KG1 (cell line): ENCODE measurements at regions not wholly inside any gene's neighbourhood (a gene's known extent, or its start where the extent isn't known, plus 50 kb on each side); places are given as distances from the start of the nearest gene placed in this dataset.
"Not testable (repeated sequence)": the region's sequence is repeated elsewhere in the genome, so short reads cannot be mapped to it uniquely, and the experiment has no call there.

Experiments
- DNase-seq: peaks from one replicate; lab custom pipeline; 2025; lab: John Stamatoyannopoulos, UW

GRCh38 chr15:35695003-35695402 is 149.0 kb upstream of the DPH6 start:
- no peak for DNase-seq

GRCh38 chr15:35696767-35697231 is 150.8 kb upstream of the DPH6 start:
- DNase-seq: no peak

- no peak for DNase-seq
These were observed 151.8 kb upstream of the DPH6 start for GRCh38 chr15:35697549-35698299.

- no peak for DNase-seq
These were observed 152.4 kb upstream of the DPH6 start for GRCh38 chr15:35698331-35698730.

GRCh38 chr15:35698966-35699575 is 153.1 kb upstream of the DPH6 start:
- DNase-seq: no peak

- not testable (repeated sequence) for DNase-seq
These were observed 154.2 kb upstream of the DPH6 start for GRCh38 chr15:35700091-35700593.

- no peak for DNase-seq
These were observed 155.6 kb upstream of the DPH6 start for GRCh38 chr15:35701402-35702046.

- no peak for DNase-seq
These were observed 157.1 kb upstream of the DPH6 start for GRCh38 chr15:35702946-35703495.

GRCh38 chr15:35705030-35705883 is 159.3 kb upstream of the DPH6 start:
- no peak for DNase-seq

- no peak for DNase-seq
These were observed 160.1 kb upstream of the DPH6 start for GRCh38 chr15:35705884-35706585.

GRCh38 chr15:35712956-35713355 is 167.0 kb upstream of the DPH6 start:
- no peak for DNase-seq

GRCh38 chr15:35713733-35714132 is 167.8 kb upstream of the DPH6 start:
- no peak for DNase-seq

GRCh38 chr15:35717721-35718120 is 171.8 kb upstream of the DPH6 start:
- no peak for DNase-seq

- DNase-seq: no peak
These were observed 174.1 kb upstream of the DPH6 start for GRCh38 chr15:35720019-35720418.

GRCh38 chr15:35720984-35721383 is 175.0 kb upstream of the DPH6 start:
- no peak for DNase-seq

- no peak for DNase-seq
These were observed 175.8 kb upstream of the DPH6 start for GRCh38 chr15:35721751-35722150.

GRCh38 chr15:35722501-35722900 is 176.5 kb upstream of the DPH6 start:
- DNase-seq: no peak

GRCh38 chr15:35723120-35723847 is 177.3 kb upstream of the DPH6 start:
- no peak for DNase-seq

- no peak for DNase-seq
These were observed 177.9 kb upstream of the DPH6 start for GRCh38 chr15:35723852-35724251.

- DNase-seq: no peak
These were observed 178.7 kb upstream of the DPH6 start for GRCh38 chr15:35724626-35725025.
